ENCODE measurements at regions not wholly inside any gene's neighbourhood (a gene's known extent, or its start where the extent isn't known, plus 50 kb on each side); places are given as distances from the start of the nearest gene placed in this dataset.
A peak's percentile ranks its signal among the peaks of the same experiment; 100 is the strongest.
"Not testable (repeated sequence)": the region's sequence is repeated elsewhere in the genome, so short reads cannot be mapped to it uniquely, and the experiment has no call there.

GRCh38 chr4:110412354-110413065 lies 63.4 kb upstream of the ENPEP start:
- DNase-seq (ENCODE audit: low read depth): peak; percentile 64
- no peak for TF ChIP-seq CTCF (IDR thresholded peaks at IDR 0.05; ENCODE audit: insufficient read depth, low read depth, low read length)
- H3K4me3 ChIP-seq (ENCODE audit: low read depth, low read length): no peak overlapping the region

GRCh38 chr4:110411574-110412011 lies 64.4 kb upstream of the ENPEP start:
- peak overlapping the region; percentile 35 for H3K4me3 ChIP-seq (ENCODE audit: low read depth, low read length)
- no peak for TF ChIP-seq CTCF (IDR thresholded peaks at IDR 0.05; ENCODE audit: insufficient read depth, low read depth, low read length)
- no peak for DNase-seq (ENCODE audit: low read depth)

- peak overlapping the region; percentile 35 for H3K4me3 ChIP-seq (ENCODE audit: low read depth, low read length)
- DNase-seq (ENCODE audit: low read depth): not testable (repeated sequence)
These were observed 64.9 kb upstream of the ENPEP start for GRCh38 chr4:110410853-110411573.

- no peak for DNase-seq (ENCODE audit: low read depth)
- TF ChIP-seq CTCF (IDR thresholded peaks at IDR 0.05; ENCODE audit: insufficient read depth, low read depth, low read length): no peak
- no peak overlapping the region for H3K4me3 ChIP-seq (ENCODE audit: low read depth, low read length)
These were observed 75.9 kb upstream of the ENPEP start for GRCh38 chr4:110400086-110400485.

- DNase-seq (ENCODE audit: low read depth); H3K4me3 ChIP-seq (ENCODE audit: low read depth, low read length): not testable (repeated sequence)
These were observed 76.9 kb upstream of the ENPEP start for GRCh38 chr4:110399046-110399445.

- DNase-seq (ENCODE audit: low read depth): no peak
- TF ChIP-seq CTCF (IDR thresholded peaks at IDR 0.05; ENCODE audit: insufficient read depth, low read depth, low read length): no peak
- no peak overlapping the region for H3K4me3 ChIP-seq (ENCODE audit: low read depth, low read length)
These were observed 79.0 kb upstream of the ENPEP start for GRCh38 chr4:110396963-110397362.

GRCh38 chr4:110395421-110395820 lies 80.5 kb upstream of the ENPEP start:
- H3K4me3 ChIP-seq (ENCODE audit: low read depth, low read length): no peak overlapping the region
- no peak for DNase-seq (ENCODE audit: low read depth)
- TF ChIP-seq CTCF (IDR thresholded peaks at IDR 0.05; ENCODE audit: insufficient read depth, low read depth, low read length): no peak

- H3K4me3 ChIP-seq (ENCODE audit: low read depth, low read length): no peak overlapping the region
- DNase-seq (ENCODE audit: low read depth): no peak
- no peak for TF ChIP-seq CTCF (IDR thresholded peaks at IDR 0.05; ENCODE audit: insufficient read depth, low read depth, low read length)
These were observed 81.1 kb upstream of the ENPEP start for GRCh38 chr4:110394871-110395270.
